GM23248 (cell line): ENCODE measurements at regions not wholly inside any gene's neighbourhood (a gene's known extent, or its start where the extent isn't known, plus 50 kb on each side); places are given as distances from the start of the nearest gene placed in this dataset.

Experiments
- DNase-seq: peaks from one replicate; pipeline ENCODE4 v3.0.0-alpha.2; 2015
- H2AFZ ChIP-seq: fragments of 200-600 bp; sonication (generic); 2 replicates; pipeline ENCODE4 v1.6.1; 2016; ENCODE audit warnings: antibody characterized with exemption
- H3F3A ChIP-seq: fragments of 200-600 bp; sonication (generic); 2 replicates; pipeline ENCODE4 v1.6.1; 2016; ENCODE audit warnings: mild to moderate bottlenecking, antibody characterized with exemption, mixed run types; ENCODE audit not compliant: insufficient read depth
- H3K27ac ChIP-seq: fragments of 200-600 bp; sonication (generic); 2 replicates; pipeline ENCODE4 v1.5.1; 2016; ENCODE audit warnings: mild to moderate bottlenecking
- H3K27me3 ChIP-seq: fragments of 200-600 bp; sonication (generic); replicated peaks from 2 replicates; pipeline ENCODE4 v1.6.1; 2016; ENCODE audit warnings: mild to moderate bottlenecking; ENCODE audit not compliant: insufficient read depth
- H3K36me3 ChIP-seq: fragments of 200-600 bp; sonication (generic); 2 replicates; pipeline ENCODE4 v1.6.1; 2016; ENCODE audit warnings: low read depth, mild to moderate bottlenecking
- H3K4me1 ChIP-seq: fragments of 200-600 bp; sonication (generic); 2 replicates; pipeline ENCODE4 v1.6.1; 2016; ENCODE audit warnings: mild to moderate bottlenecking; ENCODE audit not compliant: insufficient read depth
- H3K4me2 ChIP-seq: fragments of 200-600 bp; sonication (generic); one replicate; pipeline ENCODE4 v1.6.1; 2016; ENCODE audit warnings: mild to moderate bottlenecking; ENCODE audit not compliant: unreplicated experiment
- H3K4me3 ChIP-seq: fragments of 200-600 bp; sonication (generic); 2 replicates; pipeline ENCODE4 v1.5.1; 2016; ENCODE audit warnings: mild to moderate bottlenecking
- H3K79me2 ChIP-seq: fragments of 200-600 bp; sonication (generic); 2 replicates; pipeline ENCODE4 v1.6.1; 2016; ENCODE audit warnings: mild to moderate bottlenecking; ENCODE audit not compliant: insufficient read depth
- H3K9ac ChIP-seq: fragments of 200-600 bp; sonication (generic); 2 replicates; pipeline ENCODE4 v1.6.1; 2016; ENCODE audit warnings: mild to moderate bottlenecking
- H3K9me2 ChIP-seq: fragments of 200-600 bp; sonication (generic); 2 replicates; pipeline ENCODE4 v1.6.1; 2016; ENCODE audit warnings: mixed run types, mild to moderate bottlenecking, moderate library complexity; ENCODE audit not compliant: insufficient read depth
- H3K9me3 ChIP-seq: fragments of 200-600 bp; sonication (generic); one replicate; pipeline ENCODE4 v1.6.1; 2017; ENCODE audit warnings: low read depth
- H4K20me1 ChIP-seq: fragments of 200-600 bp; sonication (generic); 2 replicates; pipeline ENCODE4 v1.6.0; 2016; ENCODE audit not compliant: insufficient read depth
- EZH2 ChIP-seq: fragments of 200-600 bp; sonication (generic); IDR thresholded peaks from 2 replicates; pipeline ENCODE4 v1.6.1; 2018; ENCODE audit warnings: antibody characterized with exemption, mild to moderate bottlenecking; ENCODE audit not compliant: insufficient read depth, poor library complexity, severe bottlenecking
- EZH2phosphoT487 ChIP-seq: fragments of 200-600 bp; sonication (generic); IDR thresholded peaks from 2 replicates; pipeline ENCODE4 v1.6.1; 2018; ENCODE audit warnings: antibody characterized with exemption, moderate library complexity, mild to moderate bottlenecking, low read depth; ENCODE audit not compliant: insufficient read depth
- WGBS, 2 experiments: methylation state at CpG; one replicate each; pipeline ENCODE4 v1.1.6; 2015 to 2017; ENCODE audit warnings: low lambda C conversion rate in 2 of 2, low coverage in 1 of 2; ENCODE audit errors: missing lambda C conversion rate in 2 of 2; 5-methylcytosine and 5-hydroxymethylcytosine counted together
- in situ Hi-C: fragments of 300-500 bp; cut with MboI; formaldehyde crosslinking; loops from 2 replicates; pipeline ENCODE4 v1.15.0; 2020

DNA sequence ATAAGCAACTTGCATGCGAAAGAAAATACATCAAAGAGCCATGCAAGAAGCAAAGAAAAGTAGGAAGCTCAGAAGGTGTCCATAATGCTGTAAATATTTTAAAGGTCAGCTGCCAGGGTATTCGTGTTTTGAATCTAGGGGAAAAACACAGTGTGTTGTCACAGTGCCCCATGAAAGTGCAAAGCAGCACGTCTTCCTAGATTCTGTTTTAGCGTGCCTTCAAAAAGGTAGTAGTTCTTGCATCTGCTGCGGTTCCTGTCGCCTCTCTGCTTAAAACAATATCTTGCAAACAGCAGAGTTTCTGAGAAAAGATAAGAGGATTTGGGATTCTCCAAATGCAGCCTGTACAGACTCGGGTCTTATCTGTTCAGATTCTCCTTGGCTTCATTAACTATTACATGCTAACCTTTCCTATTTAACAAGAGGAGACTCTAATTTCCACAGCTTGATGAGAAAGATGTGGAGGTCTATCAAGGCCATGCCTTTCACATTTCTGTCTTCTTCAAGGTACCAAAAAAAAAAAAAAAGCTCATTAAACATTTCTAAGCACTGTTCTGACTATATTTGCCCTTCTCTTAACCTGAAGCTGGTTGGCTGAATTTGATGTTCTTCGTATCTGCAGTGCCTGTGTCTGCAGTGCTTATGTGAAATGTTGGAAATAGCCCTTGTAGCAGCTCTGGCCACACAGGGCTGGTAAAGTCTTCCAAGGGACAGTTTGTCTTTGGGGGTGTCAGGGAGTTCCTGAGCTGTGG lies 297.5 kb downstream of the ADGB start:
- peaks cover 22% of the 10 kb centered on the region for H3K4me1 ChIP-seq
- WGBS, 2 experiments: 87 to 92% methylated on average over 8 of the region's 8 CpGs
- no peak overlapping the region for H2AFZ ChIP-seq
- no peak overlapping the region for H3K4me2 ChIP-seq
- in situ Hi-C loops: no loop called here
- no peaks in the 10 kb centered on the region for H3K79me2 ChIP-seq
- no peak overlapping the region for H3K4me3 ChIP-seq
- H3K9ac ChIP-seq: no peak overlapping the region
- H3K9me3 ChIP-seq: no peaks in the 10 kb centered on the region
- H3K9me2 ChIP-seq: no peaks in the 10 kb centered on the region
- TF ChIP-seq EZH2 (no peak), EZH2phosphoT487 (no peak)
- no peaks in the 10 kb centered on the region for H3K36me3 ChIP-seq
- peaks cover 20% of the 10 kb centered on the region for H3F3A ChIP-seq
- no peaks in the 10 kb centered on the region for H3K27me3 ChIP-seq
- no peak for DNase-seq
- no peak overlapping the region for H3K27ac ChIP-seq
- H4K20me1 ChIP-seq: no peaks in the 10 kb centered on the region

DNA sequence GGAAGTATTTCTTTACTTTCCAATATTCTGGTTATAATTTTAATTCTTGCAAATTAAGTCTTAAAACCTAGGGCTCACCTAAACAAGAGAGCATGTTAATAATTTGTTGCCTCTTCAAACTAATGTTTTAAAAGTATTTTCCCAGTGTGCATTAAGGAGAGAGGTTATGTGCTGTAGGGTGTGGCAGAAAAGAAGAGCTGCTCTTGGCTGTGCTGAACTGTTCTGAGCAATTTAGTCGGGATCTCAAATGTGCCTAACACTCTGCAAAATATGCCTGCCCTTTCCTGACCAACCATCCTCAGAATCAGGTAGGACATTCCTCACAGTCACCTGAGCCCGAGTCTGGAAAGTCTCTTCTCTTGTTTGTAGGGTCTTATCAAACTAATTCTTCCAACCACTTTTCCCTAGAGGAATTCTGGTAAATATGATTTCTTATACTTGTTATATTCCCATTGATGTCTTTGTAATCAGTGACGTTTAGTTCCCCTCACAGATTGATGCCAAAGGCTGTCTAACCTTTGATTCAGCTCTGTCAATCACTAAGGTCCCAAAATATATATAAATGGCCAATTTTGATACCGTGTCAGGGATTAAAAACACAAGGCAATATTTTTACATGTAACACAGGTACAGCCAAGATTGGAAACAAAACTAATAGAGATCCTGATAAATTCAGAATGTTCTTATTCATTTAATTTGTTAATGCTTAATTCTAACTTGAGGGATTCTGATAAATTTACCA lies 298.4 kb downstream of the ADGB start:
- in situ Hi-C loops: no loop called here
- 74 to 81% methylated on average over 4 of the region's 4 CpGs for WGBS, 2 experiments
- no peaks in the 10 kb centered on the region for H3K9me3 ChIP-seq
- H3K9ac ChIP-seq: no peak overlapping the region
- H3K36me3 ChIP-seq: no peaks in the 10 kb centered on the region
- peaks cover 11% of the 10 kb centered on the region for H3F3A ChIP-seq
- H3K4me1 ChIP-seq: peaks cover 13% of the 10 kb centered on the region
- TF ChIP-seq EZH2phosphoT487 (no peak), EZH2 (no peak)
- no peaks in the 10 kb centered on the region for H4K20me1 ChIP-seq
- H3K4me3 ChIP-seq: no peak overlapping the region
- no peak for DNase-seq
- no peak overlapping the region for H3K27ac ChIP-seq
- no peaks in the 10 kb centered on the region for H3K27me3 ChIP-seq
- H3K4me2 ChIP-seq: no peak overlapping the region
- no peaks in the 10 kb centered on the region for H3K79me2 ChIP-seq
- H3K9me2 ChIP-seq: no peaks in the 10 kb centered on the region
- no peak overlapping the region for H2AFZ ChIP-seq

DNA sequence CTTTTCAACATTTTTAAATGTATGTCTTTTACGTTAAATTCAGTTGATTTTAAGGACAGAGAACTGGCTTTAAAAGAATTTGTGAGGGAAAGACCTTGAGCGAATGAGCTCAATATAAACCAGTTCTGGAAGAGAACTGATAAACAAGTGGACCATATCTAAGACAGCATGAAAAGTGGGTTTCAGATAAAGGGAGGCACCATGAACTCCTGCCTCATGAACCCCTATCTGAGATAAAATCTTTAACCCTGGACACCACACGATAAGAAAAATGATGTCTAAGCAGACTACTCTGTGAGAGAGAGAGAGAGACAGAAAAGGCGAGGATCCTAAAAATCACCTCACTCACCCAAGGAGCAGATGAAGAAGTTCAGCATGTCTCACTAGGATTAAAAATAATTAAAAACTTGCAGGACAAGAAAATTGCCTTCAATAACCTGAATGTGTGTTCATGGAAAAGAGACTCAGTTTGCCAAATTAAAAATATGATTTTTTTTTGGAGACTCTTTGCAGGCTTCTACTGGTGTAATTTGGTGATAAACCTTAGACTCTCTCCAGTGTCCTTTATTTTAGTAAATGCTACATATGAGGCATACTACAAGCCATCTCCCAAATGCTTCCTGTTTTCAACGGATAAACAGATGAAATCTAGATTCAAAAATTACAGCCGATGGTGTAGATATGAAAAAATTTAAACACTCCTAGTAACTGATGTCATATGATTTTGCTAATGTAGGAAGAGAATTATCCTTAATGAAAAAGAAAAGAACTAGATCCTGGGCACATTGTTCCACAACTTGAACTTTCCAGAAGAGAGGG lies 299.5 kb downstream of the ADGB start:
- no peaks in the 10 kb centered on the region for H3K27me3 ChIP-seq
- DNase-seq: no peak
- H3K36me3 ChIP-seq: no peaks in the 10 kb centered on the region
- H3K4me3 ChIP-seq: no peak overlapping the region
- in situ Hi-C loops: no loop called here
- H3K27ac ChIP-seq: no peak overlapping the region
- no peaks in the 10 kb centered on the region for H4K20me1 ChIP-seq
- 0 out of 2 replicates have a peak, but pooled peaks cover 2% of the 10 kb centered on the region for H3K4me1 ChIP-seq
- H3K9me3 ChIP-seq: no peaks in the 10 kb centered on the region
- no peak overlapping the region for H3K9ac ChIP-seq
- no peak overlapping the region for H2AFZ ChIP-seq
- 88 to 90% methylated on average over 6 of the region's 6 CpGs for WGBS, 2 experiments
- H3K4me2 ChIP-seq: no peak overlapping the region
- no peaks in the 10 kb centered on the region for H3K79me2 ChIP-seq
- H3F3A ChIP-seq: no peaks in the 10 kb centered on the region
- no peak for TF ChIP-seq EZH2phosphoT487
- TF ChIP-seq EZH2: no peak
- no peaks in the 10 kb centered on the region for H3K9me2 ChIP-seq

DNA sequence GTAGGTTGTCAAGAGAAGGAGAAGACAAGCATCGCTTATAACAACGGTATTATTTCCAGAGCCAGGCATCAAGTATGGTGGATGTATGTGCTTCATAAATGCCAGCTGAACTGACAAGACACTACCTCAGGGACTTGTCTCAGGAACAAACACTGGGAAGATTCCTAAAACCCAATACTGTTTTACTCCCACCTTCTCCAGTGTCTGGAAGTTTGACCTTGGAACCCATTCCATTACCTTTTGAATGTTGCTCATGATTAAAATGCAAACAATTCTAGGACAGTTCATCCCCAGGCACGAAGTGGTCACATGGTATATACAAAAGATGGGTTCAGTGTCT lies 300.1 kb downstream of the ADGB start:
- no peaks in the 10 kb centered on the region for H3K79me2 ChIP-seq
- in situ Hi-C loops: no loop called here
- no peak overlapping the region for H3K4me2 ChIP-seq

More for the DNA sequence above, 300.1 kb downstream of the ADGB start:
- Histone ChIP-seq H4K20me1 (no peaks in the 10 kb centered on the region), H3K4me3 (no peak overlapping the region), H3F3A (no peaks in the 10 kb centered on the region), H3K9me3 (no peaks in the 10 kb centered on the region), H3K27me3 (no peaks in the 10 kb centered on the region), H3K4me1 (no peaks in the 10 kb centered on the region), H3K27ac (no peak overlapping the region), H3K9me2 (no peaks in the 10 kb centered on the region), H2AFZ (no peak overlapping the region), H3K9ac (no peak overlapping the region), H3K36me3 (no peaks in the 10 kb centered on the region)
- 92 to 95% methylated on average over 3 of the region's 3 CpGs for WGBS, 2 experiments
- TF ChIP-seq EZH2phosphoT487: no peak
- TF ChIP-seq EZH2: no peak
- DNase-seq: no peak
